Uterus (tissue), 3 donors: ENCODE measurements at regions not wholly inside any gene's neighbourhood (a gene's known extent, or its start where the extent isn't known, plus 50 kb on each side); places are given as distances from the start of the nearest gene placed in this dataset.
"Not testable (repeated sequence)": the region's sequence is repeated elsewhere in the genome, so short reads cannot be mapped to it uniquely, and the experiment has no call there.

Source experiments
- DNase-seq, 2 donors: peaks; one replicate each; pipeline ENCODE4 v3.0.0-alpha.2; 2019 to 2020
- H3K27ac ChIP-seq, 2 donors: fragments of 200-600 bp; sonication (generic); 1 replicate in 1 of 2; 2 replicates in 1 of 2; pipeline ENCODE4 v1.5.1; 2016 to 2018
- H3K27me3 ChIP-seq, 2 donors: fragments of 200-600 bp; sonication (generic); one replicate each; pipeline ENCODE4 v1.5.1; 2018 to 2019; ENCODE audit warnings: control low read depth in 1 of 2
- H3K36me3 ChIP-seq, 2 donors: fragments of 200-600 bp; sonication (generic); one replicate each; pipeline ENCODE4 v1.5.1; 2019; ENCODE audit warnings: control low read depth in 1 of 2
- H3K4me1 ChIP-seq, 2 donors: fragments of 200-600 bp; sonication (generic); one replicate each; pipeline ENCODE4 v1.5.1; 2018 to 2019; ENCODE audit warnings: control low read depth in 1 of 2
- H3K4me3 ChIP-seq, 2 donors: fragments of 200-600 bp; sonication (generic); 1 replicate in 1 of 2; 2 replicates in 1 of 2; pipeline ENCODE4 v1.5.1; 2018 to 2019; ENCODE audit warnings: mild to moderate bottlenecking in 1 of 2
- H3K9me3 ChIP-seq, 2 donors: fragments of 200-600 bp; sonication (generic); one replicate each; pipeline ENCODE4 v1.5.1; 2019; ENCODE audit warnings: control low read depth in 1 of 2
- CTCF ChIP-seq, 4 experiments: fragments of 200-600 bp in 2 of 4; fragments of 450-650 bp in 2 of 4; sonication (generic) in 2 of 4; IDR thresholded peaks; one replicate each; pipeline ENCODE4 v1.5.1; 2016 to 2019; ENCODE audit warnings: antibody characterized with exemption in 4 of 4, mild to moderate bottlenecking in 2 of 4, moderate library complexity in 1 of 4
- POLR2A ChIP-seq, 2 donors: fragments of 450-650 bp; IDR thresholded peaks; one replicate each; pipeline ENCODE4 v1.6.1; 2016; ENCODE audit warnings: antibody characterized with exemption in 2 of 2, mild to moderate bottlenecking in 1 of 2, moderate library complexity in 1 of 2
- intact Hi-C: fragments of 100-400 bp; cut with DNase I; formaldehyde crosslinking; loops from one replicate; pipeline ENCODE4 v1.15.1; 2023; ENCODE audit warnings: low total_unique reads
- donor health status: DM: yes; HTN: yes; CAD: no.

DNA sequence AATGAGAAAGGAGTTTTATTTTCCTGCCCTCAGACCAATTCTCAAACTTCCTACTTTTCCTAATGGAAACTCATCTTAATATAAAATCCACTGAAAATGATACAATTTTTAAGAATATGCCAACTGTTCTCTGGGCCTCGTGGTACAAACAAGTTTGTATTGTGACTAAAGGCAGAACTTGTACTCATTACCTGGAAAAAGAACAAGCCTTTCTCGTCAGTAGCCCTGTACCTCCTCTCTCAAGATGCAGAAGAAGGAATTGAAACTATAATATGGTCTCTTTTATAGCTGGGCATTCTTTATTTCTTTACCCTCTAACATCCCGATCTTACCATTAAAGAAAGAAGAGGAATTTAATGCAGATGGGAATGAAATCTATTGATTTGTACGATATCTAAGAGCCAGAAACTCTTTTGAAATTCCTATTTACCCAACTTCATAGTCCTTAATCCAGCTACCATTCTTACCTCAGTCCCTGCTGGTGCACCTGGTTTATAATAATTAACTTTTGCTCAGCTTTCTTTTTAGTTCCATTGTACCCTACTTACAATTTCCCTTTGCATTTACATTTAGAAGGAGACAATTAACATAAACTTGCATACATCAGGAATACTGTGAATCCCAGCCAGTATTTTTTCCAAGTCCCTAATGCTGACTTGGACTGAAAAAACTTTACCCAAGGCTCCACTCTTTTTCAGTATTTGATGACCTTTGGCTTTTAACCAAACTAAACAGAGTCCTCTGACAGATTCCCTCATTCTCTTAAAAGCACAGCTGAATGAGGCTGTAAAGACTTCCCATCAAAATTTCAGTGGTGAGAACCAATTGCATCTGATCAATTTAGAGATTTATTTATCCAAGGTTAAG, 1162.4 kb downstream of the BRINP3 start:
- Histone ChIP-seq H3K4me3 (no peak overlapping the region), H3K27me3 (no peaks in the 10 kb centered on the region), H3K9me3 (no peaks in the 10 kb centered on the region), H3K4me1 (no peaks in the 10 kb centered on the region), H3K27ac (no peak overlapping the region), H3K36me3 (no peaks in the 10 kb centered on the region)
- no peak for DNase-seq
- TF ChIP-seq POLR2A (IDR thresholded peaks at IDR 0.05) (no peak), CTCF (IDR thresholded peaks at IDR 0.05) (no peak)
- intact Hi-C loops: no loop called here

DNA sequence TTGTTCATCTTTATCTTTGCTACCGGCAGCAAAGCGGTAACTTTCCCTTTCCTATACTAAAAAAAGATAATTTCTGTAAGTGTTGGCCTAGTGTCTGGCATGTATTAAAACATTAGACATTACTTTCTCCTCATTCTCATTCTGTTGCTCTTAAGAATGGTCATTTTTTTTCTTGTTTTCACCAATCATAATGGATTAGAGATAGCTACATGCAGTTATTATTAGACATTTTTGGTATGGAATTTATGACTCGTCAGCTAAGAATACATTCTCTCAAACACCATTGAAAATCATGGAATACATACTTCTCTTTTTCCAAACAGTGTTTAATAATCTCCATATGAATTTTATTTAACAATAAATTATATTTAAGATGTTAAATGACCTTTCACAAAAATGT, 1154.6 kb downstream of the BRINP3 start:
- Histone ChIP-seq H3K4me1 (no peaks in the 10 kb centered on the region), H3K9me3 (no peaks in the 10 kb centered on the region), H3K4me3 (no peak overlapping the region), H3K27me3 (no peaks in the 10 kb centered on the region), H3K36me3 (no peaks in the 10 kb centered on the region), H3K27ac (no peak overlapping the region)
- TF ChIP-seq POLR2A (IDR thresholded peaks at IDR 0.05): no peak
- TF ChIP-seq CTCF (IDR thresholded peaks at IDR 0.05): no peak
- intact Hi-C loops: no loop called here
- no peak for DNase-seq

GRCh38 chr1:189331071-189331470, 1146.6 kb downstream of the BRINP3 start:
- H3K4me1 ChIP-seq, H3K27me3 ChIP-seq, DNase-seq, H3K36me3 ChIP-seq, H3K9me3 ChIP-seq, H3K27ac ChIP-seq, intact Hi-C loops, H3K4me3 ChIP-seq: not testable (repeated sequence)

- Histone ChIP-seq H3K36me3 (no peaks in the 10 kb centered on the region), H3K27ac (no peak overlapping the region), H3K4me1 (no peaks in the 10 kb centered on the region), H3K27me3 (no peaks in the 10 kb centered on the region), H3K4me3 (no peak overlapping the region), H3K9me3 (no peaks in the 10 kb centered on the region)
- DNase-seq: no peak
- intact Hi-C loops: no loop called here
- no peak for TF ChIP-seq POLR2A (IDR thresholded peaks at IDR 0.05)
- no peak for TF ChIP-seq CTCF (IDR thresholded peaks at IDR 0.05)
Observed at GRCh38 chr1:189336115-189337100, 1141.3 kb downstream of the BRINP3 start.

DNA sequence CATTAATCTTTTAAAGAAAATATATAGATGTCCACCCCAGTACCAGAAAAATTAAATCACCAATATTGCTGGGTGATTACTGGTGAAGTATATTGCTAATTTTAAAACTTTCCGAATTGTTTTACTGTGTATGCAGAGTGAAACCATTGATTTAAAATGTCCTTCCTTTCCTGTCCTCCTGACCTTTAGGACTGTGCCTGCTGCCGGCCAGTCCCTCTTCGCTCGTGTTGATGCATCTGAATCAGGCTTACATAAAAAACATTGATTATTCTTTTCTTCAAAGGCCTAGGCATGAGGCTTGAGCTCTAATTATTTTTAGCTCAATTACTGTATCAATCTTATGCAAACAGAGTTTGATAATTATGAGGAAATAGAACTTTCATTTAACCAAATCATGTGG, 1128.1 kb downstream of the BRINP3 start:
- Histone ChIP-seq H3K27ac (no peak overlapping the region), H3K4me3 (no peak overlapping the region), H3K27me3 (no peaks in the 10 kb centered on the region), H3K9me3 (no peaks in the 10 kb centered on the region), H3K4me1 (no peaks in the 10 kb centered on the region), H3K36me3 (no peaks in the 10 kb centered on the region)
- DNase-seq: no peak
- intact Hi-C loops: no loop called here
- TF ChIP-seq POLR2A (IDR thresholded peaks at IDR 0.05) (no peak), CTCF (IDR thresholded peaks at IDR 0.05) (no peak)
